Liver (tissue), 7 donors: ENCODE measurements at regions not wholly inside any gene's neighbourhood (a gene's known extent, or its start where the extent isn't known, plus 50 kb on each side); places are given as distances from the start of the nearest gene placed in this dataset.

ENCODE experiments used
- DNase-seq: peaks from one replicate; pipeline ENCODE4 v3.0.0-alpha.2; 2017; ENCODE audit warnings: low spot score
- H3K27ac ChIP-seq, 2 donors: one replicate each; pipeline ENCODE4 v1.7.0; 2013; ENCODE audit warnings: inconsistent platforms in 2 of 2, low read length in 2 of 2, control low read depth in 1 of 2, low read depth in 1 of 2, mild to moderate bottlenecking in 1 of 2
- H3K27me3 ChIP-seq, 4 donors: one replicate each; pipeline versions ENCODE4 v1.6.1 to v1.7.0; 2013; ENCODE audit warnings: low read length in 3 of 4, inconsistent platforms in 1 of 4, mild to moderate bottlenecking in 1 of 4, moderate library complexity in 1 of 4; ENCODE audit not compliant: control insufficient read depth in 4 of 4, insufficient read depth in 4 of 4
- H3K36me3 ChIP-seq, 4 donors: one replicate each; pipeline versions ENCODE4 v1.6.1 to v1.7.0; 2013; ENCODE audit warnings: low read length in 3 of 4, mild to moderate bottlenecking in 3 of 4, low read depth in 1 of 4, moderate library complexity in 1 of 4; ENCODE audit not compliant: control insufficient read depth in 4 of 4, insufficient read depth in 3 of 4
- H3K4me1 ChIP-seq, 4 donors: one replicate each; pipeline versions ENCODE4 v1.6.1 to v1.7.0; 2013; ENCODE audit warnings: low read length in 3 of 4, mild to moderate bottlenecking in 3 of 4, moderate library complexity in 1 of 4; ENCODE audit not compliant: control insufficient read depth in 4 of 4, insufficient read depth in 4 of 4
- H3K4me3 ChIP-seq, 3 donors: one replicate each; pipeline versions ENCODE4 v1.6.1 to v1.7.0; 2013; ENCODE audit warnings: low read length in 3 of 3, control low read depth in 1 of 3, low read depth in 1 of 3, mild to moderate bottlenecking in 1 of 3
- H3K9ac ChIP-seq, 2 donors: one replicate each; pipeline ENCODE4 v1.7.0; 2013; ENCODE audit warnings: low read length in 2 of 2, mild to moderate bottlenecking in 2 of 2, moderate library complexity in 2 of 2, control low read depth in 1 of 2, low read depth in 1 of 2
- H3K9me3 ChIP-seq, 4 donors: one replicate each; pipeline versions ENCODE4 v1.6.1 to v1.7.0; 2013; ENCODE audit warnings: low read length in 3 of 4; ENCODE audit not compliant: control insufficient read depth in 4 of 4
- ATF3 ChIP-seq: IDR thresholded peaks from 2 replicates; pipeline ENCODE4 v1.6.1; 2016; ENCODE audit warnings: antibody characterized with exemption
- FOXA2 ChIP-seq: IDR thresholded peaks from 2 replicates; pipeline ENCODE4 v1.6.1; 2016; ENCODE audit warnings: antibody characterized with exemption
- GABPA ChIP-seq, 2 donors: IDR thresholded peaks in 1 of 2; conservative IDR thresholded peaks in 1 of 2; 2 replicates each; pipeline ENCODE4 v1.6.1; 2016; ENCODE audit warnings: antibody characterized with exemption in 2 of 2, mild to moderate bottlenecking in 1 of 2, moderate library complexity in 1 of 2
- HNF4A ChIP-seq, 2 donors: conservative IDR thresholded peaks; 2 replicates each; pipeline ENCODE4 v1.6.1; 2016; ENCODE audit warnings: antibody characterized with exemption in 2 of 2, mild to moderate bottlenecking in 2 of 2
- JUND ChIP-seq, 2 donors: IDR thresholded peaks; 2 replicates each; pipeline ENCODE4 v1.6.1; 2016; ENCODE audit warnings: antibody characterized with exemption in 2 of 2
- MAX ChIP-seq: IDR thresholded peaks from 2 replicates; pipeline ENCODE4 v1.6.1; 2016; ENCODE audit warnings: antibody characterized with exemption
- NR2F2 ChIP-seq: IDR thresholded peaks from 2 replicates; pipeline ENCODE4 v1.6.1; 2016; ENCODE audit warnings: antibody characterized with exemption
- RAD21 ChIP-seq, 2 donors: IDR thresholded peaks; 2 replicates each; pipeline ENCODE4 v1.6.1; 2016; ENCODE audit warnings: antibody characterized with exemption in 2 of 2, mild to moderate bottlenecking in 2 of 2
- REST ChIP-seq: IDR thresholded peaks from 2 replicates; pipeline ENCODE4 v1.6.1; 2016; ENCODE audit warnings: antibody characterized with exemption, mild to moderate bottlenecking
- RXRA ChIP-seq, 2 donors: IDR thresholded peaks; 2 replicates each; pipeline ENCODE4 v1.6.1; 2017 to 2018; ENCODE audit warnings: antibody characterized with exemption in 2 of 2, mild to moderate bottlenecking in 1 of 2
- YY1 ChIP-seq: IDR thresholded peaks from 2 replicates; pipeline ENCODE4 v1.6.1; 2016; ENCODE audit warnings: antibody characterized with exemption, mild to moderate bottlenecking
- ZBTB33 ChIP-seq: IDR thresholded peaks from 2 replicates; pipeline ENCODE4 v1.6.1; 2016; ENCODE audit warnings: antibody characterized with exemption
- WGBS: extraction: QIAGEN DNeasy Blood & Tissue Kit; methylation state at CpG from one replicate; pipeline ENCODE4 v1.1.7; 2013; 5-methylcytosine and 5-hydroxymethylcytosine counted together
- donor health status: healthy.
- donor health status: healthy.
- donor health status: healthy.
- donor health status: healthy.

GRCh38 chr4:187118166-187118565 is 394.5 kb upstream of the FAT1 start:
- H3K27ac ChIP-seq: no peak overlapping the region
- no peak for DNase-seq
- no peaks in the 10 kb centered on the region for H3K4me1 ChIP-seq
- H3K36me3 ChIP-seq: no peaks in the 10 kb centered on the region
- TF ChIP-seq HNF4A (conservative IDR thresholded peaks at IDR 0.05) (no peak), RAD21 (IDR thresholded peaks at IDR 0.05) (no peak), ZBTB33 (no peak)
- H3K9me3 ChIP-seq: no peaks in the 10 kb centered on the region
- WGBS: 68% methylated on average over 4 of the region's 4 CpGs
- no peaks in the 10 kb centered on the region for H3K27me3 ChIP-seq
- no peak overlapping the region for H3K4me3 ChIP-seq
- no peak overlapping the region for H3K9ac ChIP-seq

- Histone ChIP-seq H3K9ac (no peak overlapping the region), H3K27me3 (no peaks in the 10 kb centered on the region), H3K9me3 (no peaks in the 10 kb centered on the region), H3K36me3 (no peaks in the 10 kb centered on the region), H3K4me3 (no peak overlapping the region), H3K27ac (no peak overlapping the region), H3K4me1 (no peaks in the 10 kb centered on the region)
- 82% methylated on average over 1 of the region's 1 CpG for WGBS
- TF ChIP-seq MAX (no peak), ATF3 (no peak), ZBTB33 (no peak), NR2F2 (no peak)
- DNase-seq: no peak
Measured at GRCh38 chr4:187118602-187119120, 395.0 kb upstream of the FAT1 start.

- Histone ChIP-seq H3K9me3 (peaks cover 0 to 10% (median 0%) of the 10 kb centered on the region in 4 donors), H3K4me1 (no peaks in the 10 kb centered on the region), H3K27ac (no peak overlapping the region), H3K9ac (no peak overlapping the region), H3K36me3 (no peaks in the 10 kb centered on the region), H3K27me3 (peaks cover 0 to 4% (median 0%) of the 10 kb centered on the region in 4 donors), H3K4me3 (no peak overlapping the region)
- 87% methylated on average over 12 of the region's 12 CpGs for WGBS
- no peak for TF ChIP-seq RXRA (IDR thresholded peaks at IDR 0.05)
- no peak for TF ChIP-seq GABPA (IDR thresholded peaks at IDR 0.05 in 1 of 2, conservative IDR thresholded peaks at IDR 0.05 in 1 of 2)
- no peak for TF ChIP-seq REST
- TF ChIP-seq YY1: no peak
- no peak for TF ChIP-seq JUND (IDR thresholded peaks at IDR 0.05)
- TF ChIP-seq FOXA2: no peak
- DNase-seq: no peak
Measured at GRCh38 chr4:187124331-187124730, 400.7 kb upstream of the FAT1 start.
